HG02610 (cell line): ENCODE measurements at regions not wholly inside any gene's neighbourhood (a gene's known extent, or its start where the extent isn't known, plus 50 kb on each side); places are given as distances from the start of the nearest gene placed in this dataset.
"Not testable (repeated sequence)": the region's sequence is repeated elsewhere in the genome, so short reads cannot be mapped to it uniquely, and the experiment has no call there.

ENCODE experiments used
- ATAC-seq: cut with Tn5 transposase; IDR thresholded peaks from one replicate; pipeline ENCODE4 v1.9.1; 2021; ENCODE audit warnings: mild to moderate bottlenecking, moderate library complexity; ENCODE audit not compliant: unreplicated experiment

DNA sequence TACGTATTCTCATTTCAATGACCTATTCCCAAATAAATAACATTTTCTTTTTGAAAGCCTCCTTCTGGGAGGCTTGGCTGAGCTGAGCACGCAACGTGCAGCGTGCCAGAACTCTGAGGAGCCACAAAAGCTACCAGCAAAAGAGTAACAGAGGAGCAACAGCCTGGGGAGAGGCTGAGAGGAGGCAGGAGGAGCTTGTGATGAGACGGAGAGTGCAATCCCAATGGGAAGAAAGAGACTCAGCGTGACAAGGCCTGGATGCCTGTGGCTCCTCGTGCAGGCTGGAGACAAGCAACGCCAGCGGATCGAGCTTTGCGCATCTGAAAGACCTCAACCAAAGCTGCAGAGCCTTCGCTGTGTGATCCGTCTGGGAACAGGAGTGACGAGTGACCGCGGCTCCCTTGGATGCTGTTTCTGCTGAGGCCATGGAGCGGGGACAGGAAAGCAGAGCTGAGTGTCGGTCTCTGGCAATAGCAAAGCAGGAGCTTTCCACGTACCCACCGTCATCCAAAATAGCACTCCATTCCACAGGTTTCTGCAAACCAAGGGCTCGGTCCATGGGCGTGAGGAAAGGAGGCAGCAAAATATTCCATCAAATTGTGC, 171.7 kb upstream of the PFKP start:
- no peak for ATAC-seq

DNA sequence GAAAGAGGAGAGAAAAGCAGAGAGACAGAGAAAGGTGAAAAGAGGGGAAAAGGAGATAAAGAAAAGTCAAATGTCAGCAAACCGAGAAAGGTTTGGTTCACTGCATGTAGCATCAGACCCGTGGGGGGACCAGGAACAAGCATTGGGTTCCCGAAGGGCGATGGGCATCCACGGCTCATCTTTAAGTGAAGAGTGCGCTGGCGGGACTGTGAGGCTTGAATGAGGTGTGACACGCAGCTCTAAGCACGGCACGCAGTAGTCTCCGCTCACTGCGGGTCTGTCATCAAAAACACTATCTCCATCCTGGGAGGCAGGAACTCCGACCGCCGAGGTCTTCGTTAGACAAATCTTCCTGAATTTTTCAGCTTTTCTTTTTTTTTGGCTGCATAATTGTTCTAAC, 173.4 kb upstream of the PFKP start:
- no peak for ATAC-seq

DNA sequence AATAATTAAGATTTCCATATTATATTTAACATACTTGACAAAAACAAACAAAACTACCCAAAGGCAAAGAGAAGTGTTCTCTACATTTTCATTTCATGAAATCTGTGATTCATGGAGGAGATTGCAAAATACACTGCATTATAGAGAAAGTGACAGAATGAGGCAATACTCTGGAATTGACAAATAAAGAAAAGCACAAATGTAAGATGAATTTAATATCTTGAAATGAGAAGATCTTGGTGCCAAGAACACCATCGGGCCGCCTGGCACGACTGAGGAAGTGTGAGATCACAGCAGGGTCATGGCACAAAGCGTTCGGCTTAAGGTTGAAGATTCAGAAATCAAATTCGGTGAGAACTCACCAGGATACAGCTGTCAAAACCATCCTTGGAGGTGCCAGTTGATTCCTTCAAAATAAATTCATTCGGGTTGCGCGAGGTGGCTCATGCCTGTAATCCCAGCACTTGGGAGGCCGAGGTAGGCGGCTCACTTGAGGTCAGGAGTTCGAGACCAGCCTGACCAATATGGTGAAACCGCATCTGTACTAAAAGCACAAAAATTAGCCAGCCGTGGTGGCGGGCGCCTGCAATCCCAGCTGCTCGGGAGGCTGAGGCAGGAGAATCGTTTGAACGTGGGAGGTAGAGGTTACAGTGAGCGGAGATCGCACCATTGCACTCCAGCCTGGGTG, 174.0 kb upstream of the PFKP start:
- no peak for ATAC-seq

DNA sequence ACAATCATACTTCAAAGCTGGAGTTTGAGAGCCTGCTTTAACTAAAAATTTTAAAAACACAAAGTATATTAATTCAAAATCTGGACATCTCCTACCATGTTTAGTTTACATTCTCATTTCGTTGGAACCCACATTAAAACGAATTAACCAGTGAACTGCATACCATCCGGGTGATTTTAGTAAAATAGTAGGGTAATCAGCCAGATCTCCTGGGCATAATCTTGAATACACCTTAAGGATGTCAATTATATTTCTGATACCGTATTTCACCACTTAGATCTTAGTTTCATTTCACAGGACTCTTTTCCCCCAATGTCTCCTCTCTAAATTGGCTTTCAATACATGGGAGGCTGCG, 175.6 kb upstream of the PFKP start:
- no peak for ATAC-seq

DNA sequence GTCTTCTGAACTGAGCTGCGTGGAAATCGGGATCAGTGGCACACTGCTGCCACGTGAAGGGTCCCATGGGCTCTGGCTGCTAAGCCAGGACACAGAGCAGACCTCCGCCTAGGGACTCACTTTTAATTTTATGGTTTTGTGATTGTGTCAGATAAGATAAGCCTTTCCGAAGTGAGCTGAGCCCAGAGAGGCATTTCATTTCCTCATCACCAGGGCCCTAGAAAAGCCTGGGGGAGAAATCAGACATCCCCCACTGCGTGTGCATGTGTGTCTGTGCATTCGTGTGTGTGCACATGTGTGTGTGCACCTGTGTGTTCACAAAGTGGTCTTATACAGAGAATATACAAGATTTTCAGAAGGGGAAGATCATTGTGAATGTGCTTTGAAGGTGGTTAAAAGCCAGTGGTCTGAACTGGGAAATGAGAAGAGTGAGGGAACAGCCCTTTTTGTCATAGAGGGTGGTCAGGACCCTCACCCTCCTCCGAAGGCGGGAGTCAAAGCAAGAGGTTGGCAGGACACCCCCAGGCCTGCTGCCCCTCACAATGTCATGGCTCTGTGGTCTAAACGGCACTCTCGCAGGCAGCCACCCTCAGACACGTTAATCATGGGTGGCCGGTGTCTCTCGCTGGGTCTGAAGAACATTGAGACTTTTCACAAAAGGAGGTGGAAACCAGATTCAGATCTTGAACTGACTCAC, 176.1 kb upstream of the PFKP start:
- no peak for ATAC-seq

DNA sequence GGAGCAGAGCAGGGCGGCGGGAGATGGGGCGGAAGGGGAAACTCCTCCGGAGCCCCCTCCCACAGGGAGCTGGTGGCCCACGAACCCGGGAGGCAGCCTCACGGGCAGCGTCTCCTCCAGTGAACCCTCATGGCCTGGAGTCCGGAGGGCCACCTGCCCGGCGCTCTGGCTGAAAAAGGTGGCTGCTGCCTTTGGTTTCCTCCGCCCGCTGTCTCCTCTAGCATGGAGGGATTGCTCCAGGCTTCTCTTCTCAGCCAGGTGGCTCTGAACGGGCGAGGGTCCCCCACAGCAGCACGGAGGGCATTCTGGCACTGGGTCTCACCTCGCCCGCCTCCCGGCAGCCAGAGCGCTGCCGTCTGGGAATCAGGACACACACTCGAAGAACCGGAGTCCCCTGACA, 177.3 kb upstream of the PFKP start:
- no peak for ATAC-seq

DNA sequence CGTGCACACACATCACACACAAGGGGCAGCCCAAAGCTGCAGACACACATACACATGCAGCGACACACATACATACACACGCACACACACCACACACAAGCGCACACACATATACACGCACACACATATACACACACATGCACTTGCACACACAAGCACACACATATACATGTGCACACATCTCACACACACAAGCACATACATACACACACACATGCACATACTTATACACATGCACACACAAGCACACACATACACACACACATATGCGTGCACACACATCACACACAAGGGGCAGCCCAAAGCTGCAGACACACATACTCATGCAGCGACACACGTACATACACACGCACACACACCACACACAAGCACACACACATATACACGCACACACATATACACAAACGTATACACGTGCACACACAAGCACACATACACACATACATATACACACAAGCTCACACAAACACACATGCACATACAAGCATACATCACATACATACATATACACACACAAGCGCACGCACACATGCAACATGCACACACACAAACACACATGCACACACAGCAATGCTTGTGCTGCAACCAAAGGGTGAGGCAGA, 178.8 kb upstream of the PFKP start:
- ATAC-seq: no peak

DNA sequence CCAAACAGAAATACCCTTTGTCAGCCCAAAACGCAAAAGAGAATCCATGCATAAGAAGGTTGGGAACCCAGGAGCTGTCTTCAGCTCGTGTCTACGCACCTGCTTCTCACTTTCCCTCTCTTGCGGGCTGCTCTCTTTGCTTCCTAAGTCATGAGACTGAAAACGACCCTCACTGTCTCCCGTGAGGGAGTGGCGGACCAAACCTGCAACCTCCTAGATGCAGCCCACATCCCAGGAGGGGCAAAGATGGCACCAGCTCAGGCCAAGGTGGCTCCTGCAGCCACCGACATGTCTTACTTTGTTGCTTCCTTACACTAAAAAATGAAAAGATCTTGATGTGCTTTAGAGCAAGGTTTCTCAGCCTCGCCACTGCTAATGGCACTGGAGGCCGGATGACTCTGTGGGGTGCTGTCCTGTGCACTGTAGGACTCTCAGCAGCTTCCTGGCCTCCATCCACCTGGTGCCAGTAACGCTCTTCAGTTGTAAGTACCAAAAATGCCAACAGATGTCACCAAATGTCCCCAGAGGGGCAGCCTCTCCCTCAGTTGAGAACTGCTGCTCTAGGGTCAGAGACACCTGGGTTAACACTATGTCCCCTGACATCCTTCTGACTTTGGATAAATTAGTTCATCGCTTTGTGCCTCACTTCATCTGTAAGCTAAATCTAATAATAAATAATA, 179.8 kb upstream of the PFKP start:
- ATAC-seq: no peak

DNA sequence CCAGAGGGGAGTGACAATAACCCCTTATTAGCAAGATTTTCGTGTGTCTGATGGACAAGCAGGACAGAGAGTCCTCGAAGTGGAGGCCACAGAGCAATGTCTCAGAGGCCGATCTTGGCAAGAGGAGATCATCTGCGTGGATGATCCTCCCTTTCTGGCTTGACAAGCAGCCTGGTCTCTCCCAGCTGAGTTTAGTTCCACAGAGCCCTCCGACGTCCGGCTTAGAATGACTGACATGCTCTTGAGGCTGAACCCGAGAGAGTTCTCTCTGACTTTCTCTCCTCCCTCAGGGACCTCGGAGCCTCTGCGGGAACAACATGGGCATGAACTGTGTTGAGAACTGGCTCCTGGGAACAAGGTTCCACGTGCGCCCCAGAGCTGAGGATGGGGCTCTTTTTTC, 180.7 kb upstream of the PFKP start:
- no peak for ATAC-seq

DNA sequence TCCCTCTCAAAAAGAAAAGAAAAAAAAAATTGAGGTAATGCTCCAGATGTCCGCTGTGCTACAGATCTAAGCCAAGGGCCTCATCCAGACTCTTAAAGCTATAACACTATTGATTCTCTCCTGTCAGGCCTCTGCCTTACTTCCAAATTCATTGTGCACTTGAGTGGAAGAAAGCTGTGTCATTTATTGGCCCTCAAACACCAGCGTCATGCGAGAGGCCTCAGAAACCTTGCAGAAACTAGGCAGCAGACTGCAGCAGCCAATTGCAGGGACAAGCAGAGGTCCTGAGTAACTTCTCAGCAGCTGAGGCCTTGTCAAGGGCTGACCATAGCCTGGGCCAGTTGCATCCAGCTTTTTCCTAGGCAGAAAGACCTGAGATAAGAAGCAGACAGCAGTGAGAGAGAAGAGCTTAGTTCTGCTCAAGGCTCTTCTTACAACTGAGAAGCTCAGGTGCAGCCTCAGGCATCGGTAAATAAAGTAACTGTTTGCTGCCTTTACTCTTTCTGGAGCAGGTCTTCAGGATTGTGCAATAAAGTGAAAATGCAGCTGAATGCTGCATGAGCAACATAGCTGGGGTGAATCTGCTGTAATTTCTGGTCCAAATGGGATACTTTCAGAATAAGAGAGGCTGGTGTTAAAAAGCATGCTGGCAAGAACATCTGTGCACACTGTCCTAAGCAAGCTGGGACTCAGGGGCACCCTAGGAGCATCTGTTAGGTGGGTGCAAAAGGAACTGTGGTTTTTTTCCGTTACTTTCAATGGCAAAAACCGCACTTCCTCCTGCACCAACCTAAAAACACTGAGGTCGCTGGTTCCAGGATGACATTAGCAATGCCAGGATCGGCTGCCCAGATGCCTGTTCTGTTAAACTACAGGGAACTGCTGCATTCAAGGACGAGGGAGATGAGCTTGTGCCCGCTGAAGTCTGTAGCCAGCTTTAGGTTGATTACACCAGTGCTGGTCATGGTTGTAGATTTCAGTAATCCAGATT, 181.8 kb upstream of the PFKP start:
- ATAC-seq: no peak

DNA sequence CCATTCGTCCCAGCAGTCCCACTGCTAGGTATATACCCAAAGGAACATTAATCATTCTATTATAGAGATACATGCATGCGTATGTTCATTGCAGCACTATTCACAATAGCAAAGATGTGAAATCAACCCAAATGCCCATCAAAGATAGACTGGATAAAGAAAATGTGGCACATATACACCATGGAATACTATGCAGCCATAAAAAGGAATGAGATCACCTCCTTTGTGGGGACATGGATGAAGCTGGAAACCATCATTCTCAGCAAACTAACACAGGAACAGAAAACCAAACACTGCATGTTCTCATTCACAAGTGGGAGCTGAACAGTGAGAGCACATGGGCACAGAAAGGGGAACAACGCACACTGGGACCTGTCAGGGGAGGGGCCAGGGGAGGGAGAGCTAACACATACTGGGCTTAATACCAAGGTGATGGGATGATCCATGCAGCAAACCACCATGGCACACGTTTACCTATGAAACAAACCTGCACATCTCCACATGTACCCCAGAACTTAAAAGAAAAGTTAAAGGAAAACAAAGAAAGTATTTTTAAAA, 183.3 kb upstream of the PFKP start:
- ATAC-seq: not testable (repeated sequence)

DNA sequence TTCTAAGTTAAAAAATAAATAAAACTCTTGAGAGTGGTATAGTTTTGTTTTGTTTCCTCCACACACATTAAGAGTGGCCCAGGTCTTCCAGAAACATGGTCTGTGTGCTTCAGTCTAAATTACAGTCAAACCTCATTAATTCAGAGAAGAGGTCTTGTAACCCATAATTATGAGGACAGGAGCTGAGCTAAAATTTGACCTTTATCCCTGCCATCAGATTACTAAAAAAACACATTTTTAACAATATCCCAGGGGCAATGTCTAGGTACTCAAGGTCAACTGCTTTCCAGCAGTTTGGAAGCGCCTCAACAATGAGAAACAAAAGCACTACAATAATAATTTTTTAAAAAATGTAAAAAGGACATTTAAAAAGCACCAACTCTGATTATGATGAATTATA, 184.1 kb upstream of the PFKP start:
- ATAC-seq: no peak

DNA sequence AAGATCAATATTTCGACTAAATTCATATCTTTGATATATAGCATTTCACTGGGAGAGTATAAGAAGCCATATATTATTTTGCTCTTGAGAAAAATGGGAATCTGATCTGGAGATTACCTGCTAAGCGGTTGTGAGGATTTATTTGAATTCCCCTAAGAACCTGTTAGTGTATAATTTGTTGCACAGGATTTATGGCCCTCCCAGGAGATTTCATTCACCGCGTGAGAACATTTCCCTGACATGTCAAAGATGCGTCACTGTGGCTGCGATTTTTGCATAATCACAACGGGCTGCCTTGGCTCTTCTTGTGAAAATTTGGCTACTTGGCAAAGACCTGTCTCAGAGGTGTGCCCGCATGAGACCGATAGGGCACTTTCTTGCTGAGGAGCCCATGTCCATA, 184.7 kb upstream of the PFKP start:
- no peak for ATAC-seq

DNA sequence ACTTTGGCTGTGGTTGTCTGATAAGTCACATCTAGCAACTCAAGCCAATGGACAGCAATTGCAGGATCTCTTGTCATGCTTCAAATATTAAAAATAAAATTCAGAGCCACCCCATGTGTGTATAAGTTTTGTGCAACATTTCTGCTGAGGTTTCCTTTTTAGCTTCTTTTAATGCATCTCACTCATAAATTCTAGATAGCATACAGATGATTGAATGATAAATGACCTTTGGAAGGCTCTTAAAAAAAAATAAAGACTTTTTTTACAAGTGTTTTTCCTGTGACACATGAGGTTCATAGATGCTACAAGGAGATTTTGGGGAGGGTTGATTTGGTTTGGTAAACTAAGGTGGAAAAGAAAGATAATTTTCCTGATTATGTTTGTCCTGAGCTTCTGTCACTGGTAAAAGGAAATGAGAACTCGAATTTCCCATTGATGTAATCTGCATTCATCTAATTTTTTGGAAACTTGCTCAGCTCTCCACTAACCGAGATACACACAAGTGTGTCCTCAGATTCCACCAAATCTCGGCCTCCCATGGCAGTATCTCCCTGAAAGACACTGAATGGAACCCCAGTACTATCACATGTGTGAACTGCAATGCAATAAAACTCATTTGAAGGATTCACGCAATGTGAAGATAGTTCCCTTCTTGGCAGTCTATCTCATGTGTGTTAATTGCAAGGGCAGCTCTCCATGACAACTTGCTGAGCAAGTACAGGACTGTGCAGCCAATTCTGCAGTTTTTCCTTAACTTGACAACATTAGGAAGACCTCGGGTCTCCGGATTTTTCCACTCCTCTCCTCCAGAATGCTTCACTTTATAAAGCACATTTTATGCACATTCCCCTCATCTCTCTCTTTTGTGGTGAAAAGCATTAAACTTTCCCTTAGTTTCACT, 185.4 kb upstream of the PFKP start:
- ATAC-seq: no peak

DNA sequence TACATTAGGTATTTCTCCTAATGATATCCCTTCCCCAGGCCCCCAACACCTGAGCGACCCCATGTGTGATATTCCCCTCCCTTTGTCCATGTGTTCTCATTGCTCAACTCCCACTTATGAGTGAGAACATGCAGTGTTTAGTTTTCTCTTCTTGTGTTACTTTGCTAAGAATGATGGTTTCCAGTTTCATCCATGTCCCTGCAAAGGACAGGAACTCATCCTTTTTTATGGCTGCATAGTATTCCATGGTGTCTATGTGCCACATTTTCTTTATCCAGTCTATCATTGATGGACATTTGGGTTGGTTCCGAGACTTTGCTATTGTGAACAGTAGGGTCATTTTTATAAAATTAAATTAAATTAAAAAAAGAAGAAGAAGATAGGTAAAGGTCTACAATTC, 187.3 kb upstream of the PFKP start:
- not testable (repeated sequence) for ATAC-seq

DNA sequence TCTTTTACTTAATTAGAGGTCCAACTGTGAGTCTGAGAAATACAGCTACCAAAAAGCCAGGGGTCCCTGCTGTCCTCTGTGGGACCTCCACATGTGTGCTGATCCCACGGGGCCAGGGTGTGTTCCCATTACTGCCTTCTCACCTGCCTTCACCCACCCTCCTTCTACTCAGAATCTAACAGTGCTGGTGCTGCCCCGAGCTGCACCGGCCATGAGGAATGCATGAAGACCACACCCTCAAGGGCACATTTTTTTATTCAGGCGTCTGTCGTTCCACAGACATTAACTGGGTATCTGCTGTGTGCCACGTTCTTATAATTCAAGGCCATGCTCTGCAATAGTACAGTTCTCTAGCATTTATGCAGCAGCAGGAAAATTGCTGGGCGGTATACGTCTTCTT, 188.5 kb upstream of the PFKP start:
- no peak for ATAC-seq

DNA sequence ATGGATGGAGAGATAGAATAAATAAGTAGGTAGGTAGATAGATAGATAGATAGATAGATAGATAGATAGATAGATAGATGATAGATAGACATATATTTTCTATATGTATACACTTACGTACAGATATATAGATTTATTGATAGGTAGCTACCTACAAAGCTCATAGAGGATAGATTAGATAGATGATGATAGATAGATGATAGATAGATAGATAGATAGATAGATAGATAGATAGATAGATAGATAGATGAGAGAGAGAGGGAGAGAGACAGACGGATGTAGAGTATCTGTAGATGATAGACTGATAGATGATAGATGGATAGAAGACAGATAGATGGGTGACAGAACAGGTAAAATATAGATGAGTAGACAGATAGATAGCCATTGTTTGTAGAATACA, 191.3 kb upstream of the PFKP start:
- ATAC-seq: no peak

DNA sequence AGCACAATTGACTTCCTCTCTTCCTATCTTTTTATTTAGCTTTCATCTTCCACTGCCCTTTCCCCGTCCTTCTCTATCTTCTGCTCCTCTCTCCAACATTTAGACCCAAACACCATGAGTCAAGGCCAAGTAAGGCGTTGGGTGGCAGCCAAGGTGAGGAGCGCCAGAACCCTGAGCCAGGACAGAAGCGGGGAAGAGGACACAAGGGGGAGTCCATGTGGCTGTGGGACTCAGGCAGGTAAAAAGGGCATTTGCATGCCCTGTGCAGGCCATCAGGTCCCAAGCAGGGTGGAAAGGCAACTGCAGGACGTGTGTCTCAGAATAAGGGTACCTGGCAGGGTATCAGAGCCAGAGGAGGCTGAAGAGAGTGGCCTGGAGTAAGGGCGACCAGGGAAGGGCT, 192.4 kb upstream of the PFKP start:
- no peak for ATAC-seq

DNA sequence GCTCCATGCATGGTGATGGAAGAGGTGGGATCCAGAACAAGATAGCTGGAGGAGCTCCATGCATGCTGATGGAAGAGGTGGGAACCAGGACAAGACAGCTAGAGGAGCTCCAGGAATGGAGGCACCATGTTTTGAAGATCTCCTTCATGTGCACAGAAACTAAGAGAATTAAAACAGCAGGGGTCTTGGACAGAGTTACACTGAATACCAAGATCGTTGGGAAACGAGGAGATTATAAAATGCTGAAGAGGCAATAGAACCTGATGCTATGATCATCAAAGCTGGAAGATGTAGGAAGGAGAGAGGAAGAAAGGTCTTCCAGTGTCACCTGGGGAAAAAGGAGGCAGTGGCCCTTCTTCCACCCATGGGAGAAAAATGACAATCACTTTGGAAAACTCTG, 193.6 kb upstream of the PFKP start:
- no peak for ATAC-seq
